Vagina (tissue), 2 donors: ENCODE measurements at regions not wholly inside any gene's neighbourhood (a gene's known extent, or its start where the extent isn't known, plus 50 kb on each side); places are given as distances from the start of the nearest gene placed in this dataset.

Experiments used
- POLR2A ChIP-seq, 2 donors: fragments of 450-650 bp; IDR thresholded peaks; one replicate each; pipeline ENCODE4 v1.6.1; 2017; ENCODE audit warnings: antibody characterized with exemption in 2 of 2, mild to moderate bottlenecking in 2 of 2, moderate library complexity in 2 of 2
- POLR2AphosphoS5 ChIP-seq, 2 donors: sonication (generic); formaldehyde crosslinking; IDR thresholded peaks; one replicate each; pipeline ENCODE4 v1.9.0; 2017; ENCODE audit warnings: antibody characterized with exemption in 2 of 2, mild to moderate bottlenecking in 2 of 2, low read depth in 1 of 2; ENCODE audit not compliant: insufficient read depth in 1 of 2
- TF ChIP-seq, protein P1 (sequence below), 3 experiments: fragments of 450-650 bp in 2 of 3; fragments of 200-600 bp in 1 of 3; sonication (generic) in 1 of 3; IDR thresholded peaks; one replicate each; pipeline ENCODE4 v1.5.1; 2017 to 2019; ENCODE audit warnings: antibody characterized with exemption in 3 of 3, mild to moderate bottlenecking in 2 of 3, moderate library complexity in 2 of 3

- TF ChIP-seq, protein P1, sequence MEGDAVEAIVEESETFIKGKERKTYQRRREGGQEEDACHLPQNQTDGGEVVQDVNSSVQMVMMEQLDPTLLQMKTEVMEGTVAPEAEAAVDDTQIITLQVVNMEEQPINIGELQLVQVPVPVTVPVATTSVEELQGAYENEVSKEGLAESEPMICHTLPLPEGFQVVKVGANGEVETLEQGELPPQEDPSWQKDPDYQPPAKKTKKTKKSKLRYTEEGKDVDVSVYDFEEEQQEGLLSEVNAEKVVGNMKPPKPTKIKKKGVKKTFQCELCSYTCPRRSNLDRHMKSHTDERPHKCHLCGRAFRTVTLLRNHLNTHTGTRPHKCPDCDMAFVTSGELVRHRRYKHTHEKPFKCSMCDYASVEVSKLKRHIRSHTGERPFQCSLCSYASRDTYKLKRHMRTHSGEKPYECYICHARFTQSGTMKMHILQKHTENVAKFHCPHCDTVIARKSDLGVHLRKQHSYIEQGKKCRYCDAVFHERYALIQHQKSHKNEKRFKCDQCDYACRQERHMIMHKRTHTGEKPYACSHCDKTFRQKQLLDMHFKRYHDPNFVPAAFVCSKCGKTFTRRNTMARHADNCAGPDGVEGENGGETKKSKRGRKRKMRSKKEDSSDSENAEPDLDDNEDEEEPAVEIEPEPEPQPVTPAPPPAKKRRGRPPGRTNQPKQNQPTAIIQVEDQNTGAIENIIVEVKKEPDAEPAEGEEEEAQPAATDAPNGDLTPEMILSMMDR (IDR thresholded peaks at IDR 0.05): no peak
- TF ChIP-seq POLR2AphosphoS5 (IDR thresholded peaks at IDR 0.05; ENCODE audit: insufficient read depth in 1 of 2, low read depth in 1 of 2): no peak
- no peak for TF ChIP-seq POLR2A (IDR thresholded peaks at IDR 0.05)
Observed at GRCh38 chr4:128560754-128561495, 248.6 kb upstream of the JADE1 start.
